ENCODE measurements at regions not wholly inside any gene's neighbourhood (a gene's known extent, or its start where the extent isn't known, plus 50 kb on each side); places are given as distances from the start of the nearest gene placed in this dataset.

DNA sequence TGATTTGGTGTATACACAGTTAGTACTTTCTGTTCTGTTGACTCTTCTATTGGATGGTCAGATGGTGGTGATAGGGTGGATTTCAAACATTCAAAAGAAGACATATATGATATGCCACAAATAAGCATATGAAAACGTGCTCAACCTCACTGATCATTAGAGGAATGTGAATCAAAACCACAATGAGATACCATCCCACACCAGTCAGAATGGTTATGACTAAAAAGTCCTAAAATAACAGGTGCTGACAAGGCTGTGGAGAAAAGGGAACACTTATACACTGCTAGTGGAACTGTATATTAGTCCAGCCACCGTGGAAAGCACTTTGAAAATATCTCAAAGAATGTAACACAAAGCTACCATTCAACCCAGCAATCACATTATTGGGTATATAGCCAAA is 425.5 kb downstream of the C12orf50 start:
- H3K27me3 ChIP-seq (replicated peaks; ENCODE audit: insufficient read depth): no peaks in the 10 kb centered on the region
- H3K36me3 ChIP-seq (ENCODE audit: low read depth): no peaks in the 10 kb centered on the region
- H3K9ac ChIP-seq: no peak overlapping the region
- no peaks in the 10 kb centered on the region for H3K9me2 ChIP-seq (ENCODE audit: insufficient read depth)
- no peak for DNase-seq
- no peaks in the 10 kb centered on the region for H3K9me3 ChIP-seq (ENCODE audit: low read depth)
- no peaks in the 10 kb centered on the region for H3K4me1 ChIP-seq (ENCODE audit: insufficient read depth)
- H3K27ac ChIP-seq: no peak overlapping the region
- 0 to 1% methylated on average over 2 of the region's 2 CpGs for WGBS, 2 experiments (ENCODE audit: low coverage in 1 of 2, low lambda C conversion rate in 2 of 2, missing lambda C conversion rate in 2 of 2)
- no peaks in the 10 kb centered on the region for H3K79me2 ChIP-seq (ENCODE audit: insufficient read depth)
- H4K20me1 ChIP-seq (ENCODE audit: insufficient read depth): no peaks in the 10 kb centered on the region
- H2AFZ ChIP-seq: no peak overlapping the region
- no peak for TF ChIP-seq EZH2phosphoT487 (IDR thresholded peaks at IDR 0.05; ENCODE audit: insufficient read depth, low read depth)
- TF ChIP-seq EZH2 (IDR thresholded peaks at IDR 0.05; ENCODE audit: insufficient read depth, poor library complexity, severe bottlenecking): no peak
- in situ Hi-C loops (cut with MboI): no loop called here
- H3K4me2 ChIP-seq (ENCODE audit: unreplicated experiment): no peak overlapping the region
- H3F3A ChIP-seq (ENCODE audit: insufficient read depth): no peaks in the 10 kb centered on the region
- H3K4me3 ChIP-seq: no peak overlapping the region

DNA sequence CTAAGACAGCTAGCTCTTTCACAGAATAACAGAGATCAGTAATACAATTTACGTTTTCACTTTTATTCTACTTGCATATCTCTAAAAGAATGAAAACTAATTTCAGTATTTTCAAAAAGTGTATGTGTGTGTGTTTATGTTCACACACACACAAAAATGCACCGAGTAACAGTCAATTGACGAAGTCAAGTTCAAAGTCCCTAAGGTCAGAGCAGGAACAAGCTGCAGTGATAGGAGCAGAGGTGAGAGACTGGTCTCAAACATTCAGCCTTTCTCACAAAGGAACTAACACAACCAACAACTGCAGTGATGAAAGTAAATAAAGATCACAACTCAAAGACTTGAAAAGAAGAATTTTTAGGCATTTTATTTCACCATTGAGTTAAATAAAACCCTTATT is 429.7 kb downstream of the C12orf50 start:
- Histone ChIP-seq H3K4me3 (no peak overlapping the region), H3K9ac (no peak overlapping the region), H3F3A (ENCODE audit: insufficient read depth) (no peaks in the 10 kb centered on the region), H2AFZ (no peak overlapping the region), H3K79me2 (ENCODE audit: insufficient read depth) (no peaks in the 10 kb centered on the region), H3K4me1 (ENCODE audit: insufficient read depth) (no peaks in the 10 kb centered on the region), H3K9me2 (ENCODE audit: insufficient read depth) (no peaks in the 10 kb centered on the region), H3K4me2 (ENCODE audit: unreplicated experiment) (no peak overlapping the region), H3K9me3 (ENCODE audit: low read depth) (no peaks in the 10 kb centered on the region), H4K20me1 (ENCODE audit: insufficient read depth) (no peaks in the 10 kb centered on the region), H3K27me3 (replicated peaks; ENCODE audit: insufficient read depth) (no peaks in the 10 kb centered on the region), H3K36me3 (ENCODE audit: low read depth) (no peaks in the 10 kb centered on the region), H3K27ac (no peak overlapping the region)
- DNase-seq: no peak
- TF ChIP-seq EZH2phosphoT487 (IDR thresholded peaks at IDR 0.05; ENCODE audit: insufficient read depth, low read depth) (no peak), EZH2 (IDR thresholded peaks at IDR 0.05; ENCODE audit: insufficient read depth, poor library complexity, severe bottlenecking) (no peak)
- in situ Hi-C loops (cut with MboI): no loop called here
- WGBS, 2 experiments (ENCODE audit: low coverage in 1 of 2, low lambda C conversion rate in 2 of 2, missing lambda C conversion rate in 2 of 2): 35 to 38% methylated on average over 3 of the region's 3 CpGs

DNA sequence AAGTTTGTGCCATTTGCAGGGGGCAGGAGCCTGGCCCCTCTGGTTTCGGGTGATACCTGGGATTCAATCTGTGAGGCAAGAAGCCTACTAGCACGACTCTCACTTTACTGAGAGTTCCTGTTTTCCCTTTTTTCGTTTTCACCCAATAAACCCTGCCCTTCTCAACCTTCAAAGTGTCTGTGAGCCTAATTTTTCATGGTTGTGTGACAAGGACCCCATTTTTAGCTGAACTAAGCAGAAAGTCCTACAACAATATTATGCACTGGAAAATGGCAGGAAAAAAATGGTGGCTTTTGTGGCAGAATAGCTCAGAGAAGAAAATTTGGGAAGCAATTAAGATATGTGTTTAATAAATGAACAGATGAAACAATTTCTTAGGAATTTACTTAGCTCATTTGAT is 432.1 kb downstream of the C12orf50 start:
- 13 to 18% methylated on average over 3 of the region's 3 CpGs for WGBS, 2 experiments (ENCODE audit: low coverage in 1 of 2, low lambda C conversion rate in 2 of 2, missing lambda C conversion rate in 2 of 2)
- H4K20me1 ChIP-seq (ENCODE audit: insufficient read depth): no peaks in the 10 kb centered on the region
- H3K4me1 ChIP-seq (ENCODE audit: insufficient read depth): no peaks in the 10 kb centered on the region
- no peaks in the 10 kb centered on the region for H3K9me2 ChIP-seq (ENCODE audit: insufficient read depth)
- no peaks in the 10 kb centered on the region for H3K79me2 ChIP-seq (ENCODE audit: insufficient read depth)
- H2AFZ ChIP-seq: no peak overlapping the region
- no peaks in the 10 kb centered on the region for H3K9me3 ChIP-seq (ENCODE audit: low read depth)
- H3K9ac ChIP-seq: no peak overlapping the region
- in situ Hi-C loops (cut with MboI): no loop called here
- H3K4me2 ChIP-seq (ENCODE audit: unreplicated experiment): no peak overlapping the region
- no peaks in the 10 kb centered on the region for H3F3A ChIP-seq (ENCODE audit: insufficient read depth)
- no peak overlapping the region for H3K4me3 ChIP-seq
- H3K36me3 ChIP-seq (ENCODE audit: low read depth): no peaks in the 10 kb centered on the region
- no peaks in the 10 kb centered on the region for H3K27me3 ChIP-seq (replicated peaks; ENCODE audit: insufficient read depth)
- no peak overlapping the region for H3K27ac ChIP-seq
- TF ChIP-seq EZH2phosphoT487 (IDR thresholded peaks at IDR 0.05; ENCODE audit: insufficient read depth, low read depth) (no peak), EZH2 (IDR thresholded peaks at IDR 0.05; ENCODE audit: insufficient read depth, poor library complexity, severe bottlenecking) (no peak)
- DNase-seq: no peak

DNA sequence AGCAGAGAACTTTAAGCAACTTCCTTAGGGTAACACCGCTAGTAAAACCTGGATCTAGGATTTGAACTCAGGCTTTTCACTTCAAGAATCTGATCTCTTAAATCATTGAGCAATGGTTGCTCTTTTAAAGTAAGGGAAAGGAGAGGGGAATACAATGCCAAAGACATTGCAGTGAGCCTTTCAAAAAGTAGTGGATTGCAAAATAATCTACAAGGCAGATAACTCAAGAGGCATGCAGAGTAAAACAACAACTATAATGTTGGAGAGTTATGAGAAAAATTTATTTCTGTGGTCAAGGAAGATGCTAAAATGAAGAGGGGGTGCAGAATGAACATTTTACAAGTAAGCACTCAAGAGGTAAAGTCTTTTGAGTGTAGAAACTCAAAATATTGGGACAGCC is 432.6 kb downstream of the C12orf50 start:
- DNase-seq: no peak
- in situ Hi-C loops (cut with MboI): no loop called here
- Histone ChIP-seq H3K27me3 (replicated peaks; ENCODE audit: insufficient read depth) (no peaks in the 10 kb centered on the region), H3K9me3 (ENCODE audit: low read depth) (no peaks in the 10 kb centered on the region), H3K4me2 (ENCODE audit: unreplicated experiment) (no peak overlapping the region), H3F3A (ENCODE audit: insufficient read depth) (no peaks in the 10 kb centered on the region), H3K27ac (no peak overlapping the region), H3K36me3 (ENCODE audit: low read depth) (no peaks in the 10 kb centered on the region), H2AFZ (no peak overlapping the region), H4K20me1 (ENCODE audit: insufficient read depth) (no peaks in the 10 kb centered on the region), H3K79me2 (ENCODE audit: insufficient read depth) (no peaks in the 10 kb centered on the region), H3K9me2 (ENCODE audit: insufficient read depth) (no peaks in the 10 kb centered on the region), H3K9ac (no peak overlapping the region), H3K4me3 (no peak overlapping the region), H3K4me1 (ENCODE audit: insufficient read depth) (no peaks in the 10 kb centered on the region)
- WGBS, 2 experiments (ENCODE audit: low coverage in 1 of 2, low lambda C conversion rate in 2 of 2, missing lambda C conversion rate in 2 of 2): 63 to 83% methylated on average over 1 of the region's 1 CpG
- no peak for TF ChIP-seq EZH2phosphoT487 (IDR thresholded peaks at IDR 0.05; ENCODE audit: insufficient read depth, low read depth)
- TF ChIP-seq EZH2 (IDR thresholded peaks at IDR 0.05; ENCODE audit: insufficient read depth, poor library complexity, severe bottlenecking): no peak

DNA sequence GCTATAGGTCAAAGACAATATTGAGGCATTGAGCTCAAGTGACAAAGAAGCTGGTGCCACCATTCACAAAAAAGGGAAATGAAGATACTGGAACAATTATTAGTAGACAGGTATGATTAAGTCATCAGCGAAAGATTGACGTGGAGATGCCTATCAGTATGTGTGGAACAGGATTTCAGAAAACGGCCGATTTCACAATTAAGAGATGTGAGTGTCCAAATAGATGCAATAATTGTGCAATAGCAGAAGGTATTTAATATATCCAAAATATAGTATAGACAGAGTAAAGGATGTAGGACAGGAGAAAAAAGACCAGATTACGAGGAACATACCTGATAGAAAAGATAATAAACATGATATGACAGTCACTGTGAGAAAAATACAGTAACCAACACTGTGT is 433.1 kb downstream of the C12orf50 start:
- Histone ChIP-seq H3K4me1 (ENCODE audit: insufficient read depth) (no peaks in the 10 kb centered on the region), H3K4me3 (no peak overlapping the region), H3K4me2 (ENCODE audit: unreplicated experiment) (no peak overlapping the region), H3K27me3 (replicated peaks; ENCODE audit: insufficient read depth) (no peaks in the 10 kb centered on the region), H3K9me2 (ENCODE audit: insufficient read depth) (no peaks in the 10 kb centered on the region), H3K9ac (no peak overlapping the region), H3K9me3 (ENCODE audit: low read depth) (no peaks in the 10 kb centered on the region), H2AFZ (no peak overlapping the region), H3K36me3 (ENCODE audit: low read depth) (no peaks in the 10 kb centered on the region), H3K27ac (no peak overlapping the region), H4K20me1 (ENCODE audit: insufficient read depth) (no peaks in the 10 kb centered on the region), H3F3A (ENCODE audit: insufficient read depth) (no peaks in the 10 kb centered on the region), H3K79me2 (ENCODE audit: insufficient read depth) (no peaks in the 10 kb centered on the region)
- 52 to 71% methylated on average over 5 of the region's 5 CpGs for WGBS, 2 experiments (ENCODE audit: low coverage in 1 of 2, low lambda C conversion rate in 2 of 2, missing lambda C conversion rate in 2 of 2)
- in situ Hi-C loops (cut with MboI): no loop called here
- DNase-seq: no peak
- TF ChIP-seq EZH2 (IDR thresholded peaks at IDR 0.05; ENCODE audit: insufficient read depth, poor library complexity, severe bottlenecking): no peak
- no peak for TF ChIP-seq EZH2phosphoT487 (IDR thresholded peaks at IDR 0.05; ENCODE audit: insufficient read depth, low read depth)
